COR-L47 (cell line): ENCODE measurements at regions not wholly inside any gene's neighbourhood (a gene's known extent, or its start where the extent isn't known, plus 50 kb on each side); places are given as distances from the start of the nearest gene placed in this dataset.
"Not testable (repeated sequence)": the region's sequence is repeated elsewhere in the genome, so short reads cannot be mapped to it uniquely, and the experiment has no call there.

ENCODE experiments used
- DNase-seq: peaks from one replicate; lab custom pipeline; 2025; lab: John Stamatoyannopoulos, UW

DNA sequence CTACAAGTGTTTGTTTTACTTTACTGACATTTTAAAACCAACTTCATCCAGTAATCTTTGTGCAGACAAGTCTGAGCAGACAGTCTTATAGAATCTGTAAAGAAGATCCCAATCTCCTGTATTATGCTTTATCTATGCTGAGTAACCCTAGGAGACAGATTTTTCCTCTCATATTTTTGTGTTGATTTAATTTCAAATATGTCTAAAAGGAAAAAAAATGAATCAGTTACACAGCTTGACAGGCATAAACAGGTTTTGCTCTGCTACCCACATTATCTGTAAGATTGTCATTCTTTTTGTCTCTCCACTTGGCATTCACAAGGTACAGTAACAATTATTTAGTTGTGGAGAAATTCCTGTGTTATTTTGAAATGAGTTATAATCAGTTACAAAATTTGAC is 415.0 kb downstream of the NYAP2 start:
- DNase-seq = no peak

DNA sequence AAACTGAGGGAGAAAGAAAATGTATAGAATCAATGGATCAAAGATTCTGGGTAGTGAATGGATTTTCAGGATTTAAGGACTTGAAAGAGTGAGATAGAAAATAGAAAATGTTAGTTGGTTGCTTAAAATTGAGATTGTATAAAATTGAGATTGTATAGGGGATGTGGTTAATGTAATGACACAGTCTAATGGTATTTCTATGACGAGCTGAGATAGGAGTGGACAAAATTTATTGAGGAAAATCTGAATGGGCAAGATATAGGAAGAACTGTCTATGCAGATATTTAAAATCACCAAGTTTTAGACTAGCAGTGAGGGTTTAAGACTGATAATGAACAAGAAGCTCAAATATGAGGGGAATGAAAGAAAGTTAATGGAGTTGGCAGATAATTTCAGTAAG is 406.6 kb downstream of the NYAP2 start:
- DNase-seq = no peak

DNA sequence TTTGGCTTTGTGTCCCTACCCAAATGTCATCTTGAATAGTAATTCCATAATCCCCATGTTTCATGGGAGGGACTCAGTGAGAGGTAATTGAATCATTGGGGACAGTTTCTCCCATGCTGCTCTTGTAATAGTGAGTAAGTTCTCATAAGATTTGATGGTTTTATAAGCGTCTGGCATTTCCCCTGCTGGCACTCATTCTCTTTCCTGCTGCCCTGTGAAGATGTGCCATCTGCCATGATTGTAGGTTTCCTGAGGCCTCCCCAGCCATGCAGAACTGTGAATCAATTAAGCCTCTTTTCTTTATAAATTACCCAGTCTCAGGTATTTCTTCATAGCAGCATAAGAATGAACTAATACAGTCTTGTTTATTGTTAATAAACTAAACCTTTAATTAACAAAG is 402.6 kb downstream of the NYAP2 start:
- not testable (repeated sequence) for DNase-seq

DNA sequence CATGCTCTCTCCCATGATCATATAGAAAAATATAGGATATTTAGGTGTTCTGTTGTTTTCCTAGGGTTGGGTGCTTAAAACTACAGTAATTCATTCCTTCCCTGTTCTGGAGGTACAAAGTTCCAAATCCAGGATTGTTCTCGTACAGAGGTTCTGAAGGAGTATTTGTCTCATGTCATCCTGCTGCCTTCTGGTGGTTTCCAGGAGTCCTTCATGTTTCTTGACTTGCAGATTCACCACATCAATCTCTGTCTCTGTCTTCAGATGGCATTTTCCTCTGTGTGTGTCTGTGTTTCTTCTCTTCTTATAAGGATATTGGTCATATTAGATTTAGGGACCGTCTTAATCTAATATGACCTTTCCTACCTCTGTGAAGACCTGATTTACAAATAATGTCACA is 397.9 kb downstream of the NYAP2 start:
- no peak for DNase-seq

DNA sequence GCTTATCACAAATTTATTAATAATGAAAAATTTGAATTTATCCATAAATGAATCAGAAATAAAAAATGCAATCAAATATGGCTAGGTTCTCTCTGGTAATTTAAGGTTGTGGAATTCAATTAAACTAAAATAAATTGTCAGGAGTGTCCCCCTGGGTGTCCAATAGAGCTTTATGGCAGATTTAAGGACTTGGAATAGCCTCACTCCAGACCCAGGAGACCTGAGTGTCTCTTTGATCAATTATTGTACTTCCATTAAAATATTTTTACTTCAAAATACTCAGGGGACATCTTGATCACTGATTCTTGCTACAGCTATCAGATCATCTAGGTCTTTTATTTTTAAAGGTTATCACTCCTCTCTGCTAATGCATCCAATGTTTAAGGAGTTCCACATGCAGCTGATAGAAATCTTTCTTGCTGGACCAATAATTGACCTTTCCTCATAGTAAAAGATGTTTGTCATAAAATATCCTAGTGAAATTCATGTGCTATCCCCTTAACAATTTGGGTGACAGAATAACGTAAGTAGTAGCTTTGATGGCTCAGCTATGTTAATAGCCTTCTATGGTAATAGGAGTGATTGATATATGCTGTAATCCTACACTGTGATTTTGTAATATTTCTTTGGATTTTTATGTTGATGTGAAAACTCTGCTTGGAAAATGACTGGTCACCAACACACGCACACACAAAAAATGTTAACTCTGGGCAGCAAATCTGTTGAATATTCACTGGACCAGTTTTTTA is 395.3 kb downstream of the NYAP2 start:
- no peak for DNase-seq

DNA sequence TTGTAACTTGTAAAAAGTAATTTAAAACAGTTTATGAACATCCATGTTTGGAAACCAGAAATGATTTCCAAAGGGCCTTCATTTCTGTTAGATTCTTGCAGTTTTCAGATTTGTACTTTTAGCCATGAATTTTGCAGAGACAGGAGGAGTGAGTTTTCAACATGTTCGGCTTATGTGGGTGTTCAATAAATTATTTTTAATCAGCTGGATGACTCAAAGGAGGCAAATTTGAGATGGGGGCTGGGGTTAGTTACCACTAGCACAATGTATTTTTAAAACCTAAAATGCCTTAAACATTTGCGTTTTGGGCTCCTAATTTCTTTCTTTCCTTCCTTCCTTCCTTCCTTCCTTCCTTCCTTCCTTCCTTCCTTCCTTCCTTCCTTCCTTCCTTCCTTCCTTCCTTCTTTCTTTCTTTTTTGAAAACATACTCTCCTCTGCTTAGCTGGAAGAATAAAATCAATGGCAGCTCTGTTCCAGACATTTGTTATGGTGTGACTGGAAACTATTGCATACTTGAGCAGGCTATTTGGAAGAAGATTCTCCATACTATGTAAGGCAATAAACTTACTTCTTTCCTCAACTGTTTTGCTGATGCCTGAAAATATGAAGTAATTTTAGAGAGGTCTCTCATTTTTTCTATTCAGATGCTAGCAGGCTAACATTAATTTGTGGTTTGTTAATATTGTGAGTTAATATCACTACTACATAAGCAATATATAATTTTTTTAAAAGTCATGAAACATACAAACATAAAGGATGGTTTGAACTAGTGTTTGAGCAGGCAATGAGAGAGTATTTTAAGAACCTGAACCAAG is 394.4 kb downstream of the NYAP2 start:
- no peak for DNase-seq

DNA sequence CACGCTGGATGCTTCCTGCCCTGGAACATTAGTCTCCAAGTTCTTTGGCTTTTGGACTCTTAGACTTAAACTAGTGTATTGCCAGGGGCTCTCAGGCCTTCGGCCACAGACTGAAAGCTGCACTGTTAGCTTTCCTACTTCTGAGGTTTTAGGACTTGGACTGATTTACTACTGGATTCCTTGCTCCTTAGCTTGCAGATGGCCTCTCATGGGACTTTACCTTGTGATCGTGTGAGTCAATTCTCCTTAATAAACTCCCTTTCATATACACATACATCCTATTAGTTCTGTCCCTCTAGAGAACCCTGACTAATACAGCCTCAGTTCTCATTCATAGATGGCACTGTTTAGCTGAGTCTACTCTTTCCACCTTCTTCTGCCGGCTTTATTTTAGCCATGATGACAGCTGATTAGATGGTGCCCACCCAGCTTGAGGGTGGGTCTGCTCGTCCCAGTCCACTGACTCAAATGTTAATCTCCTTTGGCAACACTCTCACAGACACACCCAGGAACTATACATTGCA is 389.1 kb downstream of the NYAP2 start:
- no peak for DNase-seq

DNA sequence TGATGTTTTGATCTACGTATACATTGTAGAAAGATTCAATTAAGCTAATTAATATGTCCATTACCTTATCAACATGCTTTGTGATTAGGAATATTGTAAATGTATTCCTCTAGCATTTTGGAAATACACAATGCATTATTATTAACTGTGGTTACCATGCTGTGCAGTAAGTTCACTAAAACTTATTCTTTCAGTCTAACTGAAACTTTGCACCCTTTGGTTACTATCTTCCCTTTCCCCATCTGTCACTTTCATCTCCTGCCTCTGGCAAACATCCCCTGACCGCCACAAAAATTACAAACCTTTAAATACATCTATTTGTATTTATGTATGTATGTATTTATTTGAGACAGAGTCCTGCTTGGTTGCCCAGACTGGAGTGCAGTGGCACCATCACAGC is 388.0 kb downstream of the NYAP2 start:
- DNase-seq = no peak

DNA sequence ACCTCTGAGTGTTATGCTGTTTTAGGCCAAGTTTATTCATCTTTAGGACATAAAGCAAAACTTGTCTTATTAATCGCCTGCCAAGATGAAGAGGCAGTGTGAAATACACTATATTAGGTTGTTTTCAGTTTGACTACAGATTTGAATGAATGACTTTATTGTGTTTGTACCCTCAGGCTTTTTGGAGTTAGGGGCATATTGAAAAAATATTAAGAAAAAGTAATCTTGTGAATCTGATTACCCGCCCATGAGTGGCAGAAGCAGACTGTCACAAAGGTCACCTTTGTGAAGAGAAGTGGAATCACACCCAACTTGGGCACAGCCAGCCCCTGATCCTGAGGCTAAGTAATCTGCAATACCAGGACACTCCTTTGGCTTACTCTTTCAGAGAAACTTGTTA is 382.5 kb downstream of the NYAP2 start:
- no peak for DNase-seq

DNA sequence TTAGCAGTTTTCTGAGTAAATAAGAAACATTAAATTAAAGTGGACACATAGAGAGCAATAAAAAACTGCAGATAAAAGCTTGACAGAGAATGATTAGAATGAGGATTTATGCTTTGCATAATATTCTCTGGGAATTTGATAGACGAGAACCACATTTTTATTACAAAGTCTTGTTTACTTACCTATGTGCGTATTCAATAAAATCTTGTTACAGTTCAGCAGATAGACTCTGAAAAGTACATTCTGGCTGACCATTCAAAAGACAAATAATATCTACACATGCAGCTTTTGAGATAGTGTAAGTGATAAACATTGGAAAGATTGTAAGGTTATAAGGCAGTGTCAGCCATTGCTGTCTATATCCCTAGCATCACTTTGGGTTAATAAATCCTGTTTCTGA is 381.6 kb downstream of the NYAP2 start:
- DNase-seq = no peak

DNA sequence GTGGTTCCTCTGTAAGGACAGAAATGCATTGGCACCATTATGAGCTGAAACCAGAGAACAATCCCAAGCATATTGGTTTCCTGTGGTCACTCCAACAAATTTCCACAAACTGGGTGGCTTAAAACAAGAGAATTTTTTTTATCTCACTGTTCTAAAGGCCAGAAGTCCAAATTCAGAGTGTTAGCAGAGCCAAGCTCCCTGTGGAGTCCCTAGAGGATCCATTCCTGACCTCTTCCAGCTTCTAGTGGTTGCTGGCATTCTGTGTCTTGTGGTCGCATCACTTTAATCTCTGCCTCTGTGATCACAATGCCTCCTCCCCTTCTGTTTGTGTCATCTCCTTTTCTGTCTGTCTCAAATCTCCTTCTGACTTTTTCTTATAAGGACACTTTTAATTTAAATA is 380.3 kb downstream of the NYAP2 start:
- DNase-seq = no peak

DNA sequence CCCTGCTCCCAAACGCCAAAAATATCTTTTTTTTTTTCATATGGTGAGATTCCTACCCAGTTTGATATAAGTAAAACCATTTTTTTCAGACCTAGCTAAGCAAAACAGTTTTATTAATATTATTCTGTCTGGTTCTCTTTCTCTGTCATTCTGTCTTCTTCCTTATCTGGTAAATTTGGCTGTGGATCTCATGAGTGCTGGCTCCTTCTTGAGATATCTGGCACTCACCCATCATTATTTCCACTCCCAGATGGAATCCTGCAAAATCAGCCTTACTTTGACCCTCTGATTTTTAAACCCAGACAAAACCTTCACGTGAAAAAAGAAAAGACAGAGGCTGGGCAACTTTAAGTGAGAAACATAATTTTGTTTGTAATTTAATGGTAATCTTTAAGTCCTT is 373.6 kb downstream of the NYAP2 start:
- no peak for DNase-seq

DNA sequence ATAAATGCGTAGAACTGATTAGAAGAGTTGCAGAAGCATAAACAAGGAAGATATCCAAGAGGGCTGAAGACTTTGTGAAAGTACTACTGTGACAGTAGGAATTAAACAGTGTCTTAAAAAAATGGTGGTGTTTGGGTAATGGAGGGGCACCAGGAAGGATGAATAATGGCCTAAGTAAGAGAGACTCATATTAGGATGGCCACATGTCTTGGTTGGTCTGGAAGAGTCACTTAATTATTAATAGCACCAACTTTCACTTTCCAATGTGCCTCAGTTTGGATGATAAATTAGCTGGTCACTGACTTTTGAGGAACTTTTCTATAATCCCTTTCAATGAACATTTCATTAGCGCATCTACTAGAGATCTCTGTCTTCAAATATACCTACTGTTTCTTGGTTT is 372.2 kb downstream of the NYAP2 start:
- no peak for DNase-seq

DNA sequence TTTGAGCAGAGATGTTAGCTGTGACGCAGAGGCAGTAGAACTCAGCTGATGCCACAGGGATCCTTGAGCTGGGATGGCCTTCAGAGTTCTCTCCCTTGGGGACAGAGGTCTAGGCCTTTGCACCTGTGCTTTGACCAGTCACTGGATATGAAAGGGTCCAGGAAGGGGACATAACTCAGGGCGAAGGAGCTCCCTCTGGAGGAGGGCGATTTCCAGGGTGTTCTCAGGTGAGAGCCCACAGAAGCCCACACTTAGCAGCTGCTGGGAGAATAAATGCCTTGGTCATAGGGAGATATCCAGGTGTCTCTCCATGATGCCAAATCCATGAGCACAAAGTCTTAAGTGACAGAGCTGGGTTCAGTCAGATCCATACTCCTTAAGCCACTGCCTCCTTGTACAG is 369.2 kb downstream of the NYAP2 start:
- DNase-seq = no peak

DNA sequence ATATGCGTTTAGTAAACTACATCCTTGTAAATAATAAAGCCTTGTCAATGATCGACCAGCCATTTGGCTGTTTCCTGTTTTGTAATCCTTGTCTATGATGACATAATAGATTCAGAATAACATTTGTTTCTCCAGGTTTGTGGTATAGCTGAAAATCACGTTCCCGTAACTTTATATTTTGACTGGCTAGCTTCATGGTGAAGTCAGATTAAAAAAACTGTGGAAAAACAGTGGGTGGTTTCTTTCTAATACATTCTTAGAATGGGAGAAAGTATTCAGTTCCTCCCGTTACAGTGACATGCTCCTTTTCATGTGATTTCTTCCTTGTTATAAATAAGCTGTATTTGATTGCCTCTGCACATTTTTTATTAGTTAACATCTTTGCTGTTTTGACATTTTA is 366.9 kb downstream of the NYAP2 start:
- DNase-seq = no peak

DNA sequence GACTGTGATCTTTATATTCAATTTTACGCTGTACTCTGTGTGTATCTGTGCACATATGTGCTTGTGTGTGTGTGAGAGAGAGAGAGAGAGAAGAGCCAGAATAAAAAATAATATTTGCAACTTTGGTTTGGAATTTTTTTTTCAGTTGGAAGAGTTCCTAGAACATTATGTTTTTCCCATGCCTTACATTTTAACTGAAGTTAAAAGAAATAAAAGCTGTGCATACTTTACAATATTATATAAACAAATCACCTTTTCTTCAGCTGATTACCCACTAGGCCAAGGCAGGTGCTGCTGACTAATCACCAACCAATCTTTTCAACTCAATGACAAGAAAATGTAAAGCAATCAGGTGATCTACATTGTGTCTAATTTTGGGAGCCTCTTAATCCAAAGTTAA is 366.3 kb downstream of the NYAP2 start:
- DNase-seq = no peak

DNA sequence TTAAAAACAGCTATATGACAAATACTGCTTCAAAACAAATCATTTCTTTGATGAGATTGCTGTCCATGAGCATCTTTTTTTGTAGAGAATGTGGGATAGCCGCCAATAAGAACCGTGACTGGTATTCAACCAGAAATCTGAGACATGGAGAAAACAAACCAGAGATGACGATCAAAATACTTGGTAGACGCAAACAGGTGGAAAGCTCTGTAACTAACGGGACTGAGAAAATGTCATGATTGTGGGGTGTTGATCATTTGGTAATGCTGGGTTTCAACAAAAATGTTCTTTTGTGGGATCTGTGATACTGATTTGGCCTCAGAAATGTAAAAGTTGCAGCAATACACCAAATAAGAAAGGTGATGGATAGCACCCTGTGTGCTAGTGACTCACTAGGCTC is 364.8 kb downstream of the NYAP2 start:
- DNase-seq = no peak

DNA sequence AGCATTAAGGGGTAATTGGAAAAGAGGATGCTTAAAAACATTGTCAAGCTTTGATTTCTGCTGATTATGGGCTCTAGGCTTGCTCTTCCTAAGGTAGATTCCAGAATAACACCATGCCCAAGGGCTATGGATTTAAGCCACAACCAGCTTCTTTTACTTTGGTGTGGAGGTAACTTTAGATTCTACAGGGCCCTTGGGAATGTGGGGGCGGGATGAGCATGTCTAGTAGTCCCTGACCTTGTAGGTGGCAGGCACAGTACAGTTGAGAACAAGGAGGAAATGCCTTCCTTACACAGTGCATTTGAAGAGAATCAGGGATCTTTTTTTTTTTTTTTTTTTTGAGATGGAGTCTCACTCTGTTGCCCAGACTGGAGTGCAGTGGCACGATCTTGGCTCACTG is 364.2 kb downstream of the NYAP2 start:
- no peak for DNase-seq

DNA sequence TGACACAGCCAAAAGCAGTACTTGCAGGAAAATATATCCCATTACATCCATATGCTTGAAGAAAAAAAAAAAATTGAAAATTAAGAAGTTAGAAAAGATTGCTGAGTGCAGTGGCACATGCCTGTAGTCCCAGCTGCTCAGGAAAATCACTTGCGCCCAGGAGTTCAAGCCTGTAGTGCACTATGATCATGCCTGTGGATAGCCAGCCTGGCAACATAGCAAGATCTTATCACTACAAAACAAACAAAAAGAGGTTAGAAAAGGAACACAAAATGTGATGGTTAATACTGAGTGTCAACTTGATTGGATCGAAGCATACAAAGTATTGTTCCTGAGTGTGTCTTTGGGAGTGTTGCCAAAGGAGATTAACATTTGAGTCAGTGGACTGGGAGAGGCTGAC is 361.9 kb downstream of the NYAP2 start:
- DNase-seq = no peak

DNA sequence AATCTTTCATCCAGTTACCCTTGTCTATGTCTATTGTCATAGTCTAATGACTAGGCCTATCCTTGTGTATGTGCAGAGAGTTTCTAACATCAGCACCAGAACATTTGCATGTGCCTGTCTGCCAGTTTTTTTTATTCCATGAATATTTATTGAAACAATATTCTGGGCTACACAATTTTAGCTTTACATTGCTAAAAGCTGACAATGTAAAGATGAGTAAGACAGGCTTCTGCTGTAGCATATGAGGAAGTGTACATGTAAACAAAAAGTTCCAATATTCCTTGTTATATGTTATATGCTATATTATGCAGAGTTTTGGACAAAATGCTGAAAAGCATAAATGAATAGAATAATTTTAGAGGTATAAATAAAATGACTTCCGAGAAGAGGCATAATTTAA is 357.7 kb downstream of the NYAP2 start:
- DNase-seq = no peak

DNA sequence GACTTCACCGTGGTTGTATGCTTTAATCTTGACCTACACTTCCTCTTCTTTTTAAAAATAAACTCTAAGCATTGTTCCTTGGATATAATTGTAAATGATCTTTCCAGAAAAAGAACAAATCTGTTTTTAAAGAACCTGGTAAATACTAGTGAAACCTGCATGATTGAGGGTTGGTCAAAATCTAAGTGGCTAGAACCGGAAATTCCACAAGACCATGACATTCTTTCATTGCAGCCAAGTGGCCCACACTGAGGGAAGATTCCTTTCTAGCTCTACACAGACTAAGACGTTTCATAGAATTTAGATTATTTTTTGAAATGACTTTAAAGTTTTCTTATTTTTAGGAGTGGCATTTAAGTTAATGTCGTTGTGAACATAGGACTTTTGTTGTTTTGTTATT is 356.7 kb downstream of the NYAP2 start:
- DNase-seq = no peak

DNA sequence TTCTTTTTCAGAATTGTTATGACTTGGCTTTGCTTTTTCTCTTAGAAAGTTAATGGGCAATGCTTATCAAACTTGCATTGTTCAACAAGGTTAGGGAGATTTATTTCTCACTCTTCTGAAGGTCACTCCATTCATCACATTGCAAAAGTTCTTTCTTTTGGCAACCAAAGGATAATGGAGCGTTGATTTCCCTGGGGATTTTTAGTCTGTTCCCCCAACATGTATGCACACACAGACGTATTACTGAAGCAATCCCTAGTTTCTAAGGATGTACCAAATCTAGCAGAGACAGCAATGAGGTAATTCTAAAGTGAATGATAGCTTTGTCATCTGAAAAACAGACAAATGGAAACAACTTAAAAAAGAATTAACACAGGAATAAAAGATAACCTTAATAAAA is 349.1 kb downstream of the NYAP2 start:
- DNase-seq = no peak

DNA sequence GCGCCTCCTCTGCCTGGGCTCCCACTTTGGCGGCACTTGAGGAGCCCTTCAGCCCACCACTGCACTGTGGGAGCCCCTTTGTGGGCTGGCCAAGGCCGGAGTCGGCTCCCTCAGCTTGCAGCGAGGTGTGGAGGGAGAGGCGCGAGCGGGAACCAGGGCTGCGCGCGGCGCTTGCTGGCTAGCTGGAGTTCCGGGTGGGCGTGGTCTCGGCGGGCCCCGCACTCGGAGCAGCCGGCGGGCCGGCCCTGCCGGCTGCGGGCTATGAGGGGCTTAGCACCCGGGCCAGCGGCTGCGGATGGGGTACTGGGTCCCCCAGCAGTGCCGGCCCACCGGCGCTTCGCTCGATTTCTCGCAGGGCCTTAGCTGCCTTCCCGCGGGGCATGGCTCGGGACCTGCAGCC is 344.5 kb downstream of the NYAP2 start:
- not testable (repeated sequence) for DNase-seq

DNA sequence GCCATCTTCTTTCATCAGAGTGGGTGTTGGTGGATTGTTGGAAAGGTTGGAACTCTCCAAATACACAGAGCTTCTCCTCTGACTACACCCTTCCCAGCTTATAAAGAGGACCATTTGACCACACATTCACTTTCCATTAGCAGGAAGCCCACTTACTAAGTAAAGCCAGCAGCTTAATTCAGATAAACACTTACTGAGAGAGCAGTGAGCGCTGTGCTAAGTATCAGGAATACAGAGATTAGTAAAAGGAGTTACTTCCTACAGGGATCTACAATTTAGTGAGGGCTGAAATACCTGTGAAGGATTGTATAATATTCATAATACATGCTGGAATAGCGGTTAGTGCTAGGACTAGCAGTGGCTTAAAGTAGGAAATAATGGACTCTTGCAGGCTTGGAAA is 343.0 kb downstream of the NYAP2 start:
- DNase-seq = no peak
